Fibroblast of the conjunctiva (primary cell): ENCODE measurements at regions not wholly inside any gene's neighbourhood (a gene's known extent, or its start where the extent isn't known, plus 50 kb on each side); places are given as distances from the start of the nearest gene placed in this dataset.
"Not testable (repeated sequence)": the region's sequence is repeated elsewhere in the genome, so short reads cannot be mapped to it uniquely, and the experiment has no call there.

Experiments used
- DNase-seq: peaks from one replicate; pipeline ENCODE4 v3.0.0-alpha.2; 2010; ENCODE audit warnings: low read depth

GRCh38 chr16:22572331-22573224, 61.9 kb downstream of the NPIPB5 start:
- not testable (repeated sequence) for DNase-seq

- DNase-seq, result not testable (repeated sequence)
These were observed 62.5 kb downstream of the NPIPB5 start for GRCh38 chr16:22573225-22573530.

GRCh38 chr16:22576506-22576905, 65.8 kb downstream of the NPIPB5 start:
- DNase-seq, result not testable (repeated sequence)

- DNase-seq, result not testable (repeated sequence)
These were observed 72.5 kb downstream of the NPIPB5 start for GRCh38 chr16:22583195-22583594.

- not testable (repeated sequence) for DNase-seq
These were observed 73.8 kb downstream of the NPIPB5 start for GRCh38 chr16:22584459-22584858.

- DNase-seq, result not testable (repeated sequence)
These were observed 74.2 kb downstream of the NPIPB5 start for GRCh38 chr16:22584941-22585340.

GRCh38 chr16:22585431-22585830, 74.7 kb downstream of the NPIPB5 start:
- DNase-seq, result not testable (repeated sequence)

- not testable (repeated sequence) for DNase-seq
These were observed 76.0 kb downstream of the NPIPB5 start for GRCh38 chr16:22586732-22587131.

GRCh38 chr16:22589757-22590156, 79.1 kb downstream of the NPIPB5 start:
- DNase-seq, result not testable (repeated sequence)

DNA sequence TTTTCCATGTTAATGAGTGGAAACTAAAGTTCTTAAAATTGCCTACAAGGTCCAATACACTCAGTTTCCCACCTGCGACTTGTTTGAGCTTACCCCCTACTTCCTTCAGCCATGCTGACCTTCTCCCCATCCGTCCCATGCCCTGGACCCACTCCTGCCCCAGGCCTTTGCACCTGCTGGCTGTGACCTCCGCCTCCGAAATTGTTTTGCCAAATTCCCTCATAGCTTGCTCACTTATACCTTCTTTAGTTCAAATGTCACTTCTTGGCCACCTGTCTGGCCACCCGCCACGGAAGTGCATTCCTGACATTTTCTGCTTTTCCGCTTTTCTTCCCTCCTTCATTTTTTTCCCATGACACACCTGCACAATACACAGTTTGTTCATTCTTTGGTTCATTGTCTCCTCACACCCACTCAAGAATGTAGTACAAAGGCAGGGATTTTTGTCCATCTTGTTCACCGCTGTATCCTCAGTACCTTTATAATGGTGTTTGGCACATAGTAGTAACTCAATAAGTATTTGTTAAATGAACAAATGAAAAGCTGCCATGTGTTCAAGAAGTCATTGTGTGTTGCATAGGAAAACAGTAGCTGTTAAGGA, 85.9 kb downstream of the NPIPB5 start:
- DNase-seq, result not testable (repeated sequence)

GRCh38 chr16:22603744-22604143, 93.1 kb downstream of the NPIPB5 start:
- not testable (repeated sequence) for DNase-seq

DNA sequence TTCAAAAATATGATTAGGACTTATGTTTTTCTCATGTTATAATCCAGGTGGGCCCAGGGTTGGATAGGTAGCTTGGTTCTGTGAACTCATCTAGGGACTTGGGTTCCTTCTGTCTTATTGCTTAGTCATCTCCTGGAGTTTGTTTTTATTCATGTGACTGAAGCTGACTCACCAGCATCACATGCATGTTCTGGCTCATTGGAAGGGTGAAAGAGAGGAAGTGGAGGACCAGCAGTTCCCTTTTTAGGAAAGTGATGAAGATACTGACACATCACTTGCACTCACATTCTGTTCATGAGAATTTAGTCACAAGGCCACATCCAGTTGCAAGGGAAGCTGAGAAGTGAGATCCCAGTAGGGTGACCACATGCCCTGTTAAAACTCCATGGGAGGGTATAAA, 95.9 kb downstream of the NPIPB5 start:
- DNase-seq, result not testable (repeated sequence)

GRCh38 chr16:22609798-22610197, 99.1 kb downstream of the NPIPB5 start:
- DNase-seq, result not testable (repeated sequence)

GRCh38 chr16:22611128-22611527, 100.4 kb downstream of the NPIPB5 start:
- not testable (repeated sequence) for DNase-seq

DNA sequence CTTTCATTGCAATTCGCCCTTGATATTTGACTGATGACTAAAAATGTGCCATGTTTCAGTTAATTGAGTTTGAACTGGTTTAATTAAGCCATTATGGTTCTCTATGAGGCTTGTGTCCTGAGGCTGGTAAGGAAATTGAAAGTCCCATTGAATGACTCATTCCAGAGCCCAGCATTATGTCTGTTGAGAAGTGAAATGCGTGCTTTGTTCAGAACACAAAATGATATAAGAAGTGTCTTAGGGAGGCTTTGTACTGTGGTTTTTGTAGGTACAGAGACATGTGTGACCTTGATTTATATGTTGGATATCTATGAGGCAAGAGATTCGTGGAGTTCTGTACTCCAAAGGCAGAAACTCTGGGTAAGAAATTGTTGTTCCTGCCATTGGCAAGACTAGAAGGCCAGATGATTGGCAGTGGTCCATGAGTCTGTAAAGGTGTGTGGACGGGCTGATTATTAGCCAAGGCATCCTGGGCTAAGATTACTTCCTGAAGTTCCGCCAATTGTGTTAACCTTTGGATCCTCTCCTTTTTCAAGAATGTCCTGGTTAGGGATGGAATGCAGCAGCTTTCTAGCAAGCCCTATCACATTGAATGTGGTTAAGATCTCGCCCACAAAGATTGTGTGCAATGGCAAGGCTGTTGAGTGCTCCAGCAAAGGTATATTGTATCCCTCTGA, 103.7 kb downstream of the NPIPB5 start:
- no peak for DNase-seq

DNA sequence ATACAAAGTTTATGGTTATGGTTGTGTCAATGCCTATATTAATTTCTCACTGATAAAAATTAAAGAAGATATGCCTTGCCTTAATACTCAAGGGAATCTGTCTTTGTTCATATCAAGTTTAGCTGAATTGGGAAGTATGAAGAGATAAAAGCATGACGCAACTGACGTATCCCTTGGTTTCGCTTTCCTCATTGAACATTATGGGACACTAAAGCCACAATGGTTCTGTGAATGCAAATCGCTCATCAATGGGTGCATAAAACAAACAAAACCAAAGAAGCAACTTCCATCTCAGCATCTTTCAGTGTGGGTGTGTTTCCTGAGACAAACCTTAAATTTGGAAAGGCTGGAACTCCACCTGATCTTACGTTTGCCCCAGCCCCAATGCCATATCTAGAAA, 108.2 kb downstream of the NPIPB5 start:
- DNase-seq, result no peak

GRCh38 chr16:22621586-22622155, 111.0 kb downstream of the NPIPB5 start:
- DNase-seq, result no peak

DNA sequence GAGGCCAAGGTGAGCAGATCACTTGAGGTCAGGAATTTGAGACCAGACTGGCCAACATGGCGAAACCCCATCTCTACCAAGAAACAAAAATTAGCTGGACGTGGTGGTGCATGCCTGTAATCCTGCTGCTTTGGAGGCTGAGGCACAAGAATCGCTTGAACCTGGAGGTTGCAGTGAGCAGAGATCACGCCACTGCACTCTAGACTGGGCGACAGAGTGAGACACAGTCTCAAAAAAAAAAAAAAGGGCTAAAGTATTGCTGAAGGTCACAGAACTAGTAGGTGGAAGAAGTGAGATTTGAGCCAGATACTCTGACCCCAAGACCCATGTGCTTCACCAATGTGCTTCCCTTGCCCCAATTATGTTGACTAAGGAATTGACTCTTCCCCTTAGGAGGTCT, 112.0 kb downstream of the NPIPB5 start:
- DNase-seq, result no peak

- no peak for DNase-seq
These were observed 112.7 kb downstream of the NPIPB5 start for GRCh38 chr16:22623351-22623781.

- no peak for DNase-seq
These were observed 113.5 kb downstream of the NPIPB5 start for GRCh38 chr16:22624038-22624799.

DNA sequence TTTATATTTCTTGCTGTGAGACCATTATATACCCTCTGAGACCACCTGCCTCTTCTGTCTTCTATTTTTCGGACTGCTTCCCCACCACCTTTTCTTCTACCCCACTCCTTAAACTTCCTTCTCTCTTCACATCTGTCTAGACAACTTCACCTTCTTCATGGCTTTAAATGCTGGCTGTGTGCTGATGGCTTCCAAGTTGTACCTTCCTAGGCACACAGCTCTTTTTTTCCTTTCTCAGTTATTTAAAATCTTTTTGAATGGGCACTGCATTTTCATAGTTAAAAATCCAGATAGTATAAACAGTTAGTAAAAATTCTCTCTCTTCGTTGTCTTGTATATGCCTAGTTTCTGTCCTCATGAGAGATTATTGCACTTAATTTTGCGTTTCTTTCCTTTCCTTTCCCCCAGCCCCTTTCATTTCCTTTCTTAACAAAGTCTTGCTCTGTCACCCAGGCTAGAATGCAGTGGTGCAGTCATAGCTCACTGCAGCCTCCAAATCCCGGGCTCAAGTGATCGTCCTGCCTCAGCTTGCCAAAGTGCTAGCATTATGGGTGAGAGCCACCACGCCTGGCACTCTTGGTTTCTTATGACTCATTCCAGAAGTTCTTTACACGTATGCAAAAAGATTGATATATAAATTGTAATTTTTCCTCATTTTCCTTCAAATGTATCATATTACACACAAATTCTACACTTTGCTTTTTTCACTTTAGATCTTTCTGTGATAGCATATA, 114.3 kb downstream of the NPIPB5 start:
- DNase-seq, result no peak
